HEK293 (cell line): ENCODE measurements at regions not wholly inside any gene's neighbourhood (a gene's known extent, or its start where the extent isn't known, plus 50 kb on each side); places are given as distances from the start of the nearest gene placed in this dataset.

Experiments
- CTCF ChIA-PET: fragments of 350-600 bp; formaldehyde crosslinking; extraction: SDS; loops from one replicate; lab custom pipeline; 2021; ENCODE audit warnings: antibody characterized with exemption; lab: Yijun Ruan, JAX
- POLR2A ChIA-PET: fragments of 300-600 bp; formaldehyde crosslinking; extraction: SDS; loops from one replicate; lab custom pipeline; 2020; ENCODE audit warnings: antibody characterized with exemption, inconsistent platforms; lab: Yijun Ruan, JAX
- H3K27ac ChIP-seq: fragments of 200-500 bp; sonication (Bioruptor generic); 2 replicates; pipeline ENCODE4 v1.5.1; 2014; ENCODE audit warnings: low read depth, low read length, control low read depth, inconsistent platforms; ENCODE audit errors: extremely low read depth
- H3K36me3 ChIP-seq, 2 experiments: fragments of 200-500 bp in 1 of 2; sonication (Bioruptor generic) in 1 of 2; 1 replicate in 1 of 2; 2 replicates in 1 of 2; pipeline ENCODE4 v1.5.1; 2014 to 2017; ENCODE audit warnings: inconsistent platforms in 2 of 2, low read length in 2 of 2; ENCODE audit not compliant: control insufficient read depth in 2 of 2, insufficient read depth in 1 of 2
- H3K4me1 ChIP-seq: fragments of 200-500 bp; sonication (Bioruptor generic); 2 replicates; pipeline ENCODE4 v1.5.1; 2014; ENCODE audit warnings: mild to moderate bottlenecking, low read length, inconsistent platforms; ENCODE audit not compliant: control insufficient read depth, insufficient read depth
- H3K4me3 ChIP-seq: 2 replicates; pipeline ENCODE4 v1.5.1; 2011; ENCODE audit warnings: low read depth, mild to moderate bottlenecking, control low read depth, low read length, moderate library complexity
- H3K9me3 ChIP-seq: fragments of 200-500 bp; sonication (Bioruptor generic); 2 replicates; pipeline ENCODE4 v1.5.1; 2014; ENCODE audit warnings: low read depth, low read length, inconsistent platforms; ENCODE audit not compliant: control insufficient read depth, insufficient read depth
- ATF2 ChIP-seq: fragments of 450-650 bp; formaldehyde crosslinking; IDR thresholded peaks from 2 replicates; pipeline ENCODE4 v1.5.1; 2016; ENCODE audit warnings: missing biosample characterization, missing genetic modification characterization, low read depth
- HOXC10 ChIP-seq: sonication (generic); formaldehyde crosslinking; IDR thresholded peaks from 2 replicates; pipeline ENCODE4 v1.8.1; 2023; ENCODE audit warnings: mild to moderate bottlenecking, missing genetic modification reagents
- KLF7 ChIP-seq: fragments of 450-650 bp; formaldehyde crosslinking; IDR thresholded peaks from 2 replicates; pipeline ENCODE4 v1.5.1; 2016; ENCODE audit warnings: missing biosample characterization, missing genetic modification characterization, borderline replicate concordance
- PATZ1 ChIP-seq: fragments of 450-650 bp; formaldehyde crosslinking; IDR thresholded peaks from 2 replicates; pipeline ENCODE4 v1.5.1; 2016; ENCODE audit warnings: missing biosample characterization, missing genetic modification characterization
- PRDM1 ChIP-seq: fragments of 450-650 bp; formaldehyde crosslinking; IDR thresholded peaks from 2 replicates; pipeline ENCODE4; 2016; ENCODE audit warnings: missing biosample characterization, missing genetic modification characterization
- ZBTB6 ChIP-seq: fragments of 450-650 bp; formaldehyde crosslinking; IDR thresholded peaks from 2 replicates; pipeline ENCODE4 v1.5.1; 2017; ENCODE audit warnings: missing biosample characterization, missing genetic modification characterization
- ZNF138 ChIP-seq: fragments of 450-650 bp; formaldehyde crosslinking; IDR thresholded peaks from 2 replicates; pipeline ENCODE4 v1.5.1; 2016; ENCODE audit warnings: missing biosample characterization, missing genetic modification characterization, borderline replicate concordance
- ZNF155 ChIP-seq: fragments of 450-650 bp; formaldehyde crosslinking; IDR thresholded peaks from 2 replicates; pipeline ENCODE4 v1.5.1; 2016; ENCODE audit warnings: missing biosample characterization, missing genetic modification characterization
- ZNF16 ChIP-seq: fragments of 450-650 bp; formaldehyde crosslinking; IDR thresholded peaks from 2 replicates; pipeline ENCODE4 v1.5.1; 2016; ENCODE audit warnings: low read depth, missing biosample characterization, missing genetic modification characterization
- ZNF223 ChIP-seq: fragments of 450-650 bp; formaldehyde crosslinking; IDR thresholded peaks from 2 replicates; pipeline ENCODE4 v1.5.1; 2016; ENCODE audit warnings: missing biosample characterization, missing genetic modification characterization
- ZNF426 ChIP-seq: fragments of 450-650 bp; formaldehyde crosslinking; IDR thresholded peaks from 2 replicates; pipeline ENCODE4 v1.5.1; 2017; ENCODE audit warnings: missing biosample characterization, missing genetic modification characterization, mild to moderate bottlenecking, inconsistent platforms, moderate library complexity
- ZNF473 ChIP-seq: fragments of 450-650 bp; formaldehyde crosslinking; IDR thresholded peaks from 2 replicates; pipeline ENCODE4 v1.5.1; 2017; ENCODE audit warnings: missing biosample characterization, missing genetic modification characterization
- ZNF555 ChIP-seq: fragments of 450-650 bp; formaldehyde crosslinking; conservative IDR thresholded peaks from 2 replicates; pipeline ENCODE4 v1.5.1; 2017; ENCODE audit warnings: missing biosample characterization, mild to moderate bottlenecking, missing genetic modification characterization, inconsistent platforms
- ZNF560 ChIP-seq: fragments of 450-650 bp; formaldehyde crosslinking; IDR thresholded peaks from 2 replicates; pipeline ENCODE4 v1.5.1; 2017; ENCODE audit warnings: missing biosample characterization, missing genetic modification characterization, borderline replicate concordance
- ZNF571 ChIP-seq: fragments of 450-650 bp; formaldehyde crosslinking; IDR thresholded peaks from 2 replicates; pipeline ENCODE4 v1.5.0; 2017; ENCODE audit warnings: missing biosample characterization, missing genetic modification characterization
- TF ChIP-seq, protein P1 (sequence below): fragments of 450-650 bp; formaldehyde crosslinking; IDR thresholded peaks from 2 replicates; pipeline ENCODE4 v1.5.1; 2016; ENCODE audit warnings: missing biosample characterization, missing genetic modification characterization
- TF ChIP-seq, protein P2 (sequence below): fragments of 450-650 bp; formaldehyde crosslinking; IDR thresholded peaks from 2 replicates; pipeline ENCODE4 v1.5.1; 2016; ENCODE audit warnings: missing biosample characterization, missing genetic modification characterization
- TF ChIP-seq, protein P3 (sequence below): fragments of 450-650 bp; formaldehyde crosslinking; IDR thresholded peaks from 2 replicates; pipeline ENCODE4 v1.5.1; 2016; ENCODE audit warnings: missing biosample characterization, missing genetic modification characterization, low read depth

- no peak overlapping the region for H3K4me3 ChIP-seq
- no peaks in the 10 kb centered on the region for H3K36me3 ChIP-seq
- TF ChIP-seq KLF7 (tag by site-specific recombination) (no peak), ZNF560 (tag by site-specific recombination) (no peak), ZNF555 (no peak), ZNF571 (tag by site-specific recombination) (no peak), ATF2 (tag by site-specific recombination) (no peak), HOXC10 (CRISPR knock-in tag) (no peak), PATZ1 (tag by site-specific recombination) (no peak), ZNF155 (tag by site-specific recombination) (no peak), ZNF473 (no peak), PRDM1 (tag by site-specific recombination) (no peak)
- TF ChIP-seq, protein P1, sequence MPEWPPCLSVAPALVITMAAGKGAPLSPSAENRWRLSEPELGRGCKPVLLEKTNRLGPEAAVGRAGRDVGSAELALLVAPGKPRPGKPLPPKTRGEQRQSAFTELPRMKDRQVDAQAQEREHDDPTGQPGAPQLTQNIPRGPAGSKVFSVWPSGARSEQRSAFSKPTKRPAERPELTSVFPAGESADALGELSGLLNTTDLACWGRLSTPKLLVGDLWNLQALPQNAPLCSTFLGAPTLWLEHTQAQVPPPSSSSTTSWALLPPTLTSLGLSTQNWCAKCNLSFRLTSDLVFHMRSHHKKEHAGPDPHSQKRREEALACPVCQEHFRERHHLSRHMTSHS (tag by site-specific recombination) = no peak
- H3K9me3 ChIP-seq = no peaks in the 10 kb centered on the region
- POLR2A ChIA-PET = no interaction called here
- CTCF ChIA-PET = interaction anchor here (0.7 kb wide), 1 partner anchor 578 kb away, joined by 3 read pairs; no protein-coding TSS in a partner anchor
- no peak overlapping the region for H3K27ac ChIP-seq
- no peaks in the 10 kb centered on the region for H3K4me1 ChIP-seq
Observed at GRCh38 chr1:104440011-104440410, 690.3 kb downstream of the AMY1C start.

GRCh38 chr1:104456724-104457123 lies 707.0 kb downstream of the AMY1C start:
- no peaks in the 10 kb centered on the region for H3K36me3 ChIP-seq
- H3K4me1 ChIP-seq = no peaks in the 10 kb centered on the region
- ChIA-PET CTCF (no interaction called here), POLR2A (no interaction called here)
- H3K4me3 ChIP-seq = no peak overlapping the region
- TF ChIP-seq ZNF223 (tag by site-specific recombination) (no peak), ZNF426 (tag by site-specific recombination) (no peak), ZBTB6 (tag by site-specific recombination) (no peak), ZNF16 (tag by site-specific recombination) (no peak), ZNF138 (tag by site-specific recombination) (no peak)
- TF ChIP-seq, protein P2, sequence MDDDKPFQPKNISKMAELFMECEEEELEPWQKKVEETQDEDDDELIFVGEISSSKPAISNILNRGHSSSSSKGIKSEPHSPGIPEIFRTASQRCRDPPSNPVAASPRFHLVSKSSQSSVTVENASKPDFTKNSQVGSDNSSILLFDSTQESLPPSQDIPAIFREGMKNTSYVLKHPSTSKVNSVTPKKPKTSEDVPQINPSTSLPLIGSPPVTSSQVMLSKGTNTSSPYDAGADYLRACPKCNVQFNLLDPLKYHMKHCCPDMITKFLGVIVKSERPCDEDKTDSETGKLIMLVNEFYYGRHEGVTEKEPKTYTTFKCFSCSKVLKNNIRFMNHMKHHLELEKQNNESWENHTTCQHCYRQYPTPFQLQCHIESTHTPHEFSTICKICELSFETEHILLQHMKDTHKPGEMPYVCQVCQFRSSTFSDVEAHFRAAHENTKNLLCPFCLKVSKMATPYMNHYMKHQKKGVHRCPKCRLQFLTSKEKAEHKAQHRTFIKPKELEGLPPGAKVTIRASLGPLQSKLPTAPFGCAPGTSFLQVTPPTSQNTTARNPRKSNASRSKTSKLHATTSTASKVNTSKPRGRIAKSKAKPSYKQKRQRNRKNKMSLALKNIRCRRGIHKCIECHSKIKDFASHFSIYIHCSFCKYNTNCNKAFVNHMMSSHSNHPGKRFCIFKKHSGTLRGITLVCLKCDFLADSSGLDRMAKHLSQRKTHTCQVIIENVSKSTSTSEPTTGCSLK = no peak
- TF ChIP-seq, protein P3, sequence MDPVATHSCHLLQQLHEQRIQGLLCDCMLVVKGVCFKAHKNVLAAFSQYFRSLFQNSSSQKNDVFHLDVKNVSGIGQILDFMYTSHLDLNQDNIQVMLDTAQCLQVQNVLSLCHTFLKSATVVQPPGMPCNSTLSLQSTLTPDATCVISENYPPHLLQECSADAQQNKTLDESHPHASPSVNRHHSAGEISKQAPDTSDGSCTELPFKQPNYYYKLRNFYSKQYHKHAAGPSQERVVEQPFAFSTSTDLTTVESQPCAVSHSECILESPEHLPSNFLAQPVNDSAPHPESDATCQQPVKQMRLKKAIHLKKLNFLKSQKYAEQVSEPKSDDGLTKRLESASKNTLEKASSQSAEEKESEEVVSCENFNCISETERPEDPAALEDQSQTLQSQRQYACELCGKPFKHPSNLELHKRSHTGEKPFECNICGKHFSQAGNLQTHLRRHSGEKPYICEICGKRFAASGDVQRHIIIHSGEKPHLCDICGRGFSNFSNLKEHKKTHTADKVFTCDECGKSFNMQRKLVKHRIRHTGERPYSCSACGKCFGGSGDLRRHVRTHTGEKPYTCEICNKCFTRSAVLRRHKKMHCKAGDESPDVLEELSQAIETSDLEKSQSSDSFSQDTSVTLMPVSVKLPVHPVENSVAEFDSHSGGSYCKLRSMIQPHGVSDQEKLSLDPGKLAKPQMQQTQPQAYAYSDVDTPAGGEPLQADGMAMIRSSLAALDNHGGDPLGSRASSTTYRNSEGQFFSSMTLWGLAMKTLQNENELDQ (tag by site-specific recombination) = no peak
- no peaks in the 10 kb centered on the region for H3K9me3 ChIP-seq
- H3K27ac ChIP-seq = no peak overlapping the region
